Neural progenitor cell (in vitro differentiated cells): ENCODE measurements at regions not wholly inside any gene's neighbourhood (a gene's known extent, or its start where the extent isn't known, plus 50 kb on each side); places are given as distances from the start of the nearest gene placed in this dataset. TPM values are rescaled to one million over a fixed set of nuclear protein-coding genes. Genes with fewer than 3 reads are reported as not detected.

Experiments
- DNase-seq: peaks from one replicate; pipeline ENCODE4 v3.0.0-alpha.2; 2016; ENCODE audit warnings: low spot score
- H2AFZ ChIP-seq: fragments of 200-600 bp; sonication (generic); replicated peaks from 2 replicates; pipeline ENCODE4 v1.6.1; 2016; ENCODE audit warnings: antibody characterized with exemption
- H3F3A ChIP-seq: fragments of 200-600 bp; sonication (generic); 2 replicates; pipeline ENCODE4 v1.6.1; 2016; ENCODE audit warnings: antibody characterized with exemption, low read depth
- H3K27ac ChIP-seq: fragments of 200-600 bp; sonication (generic); 2 replicates; pipeline ENCODE4 v1.5.1; 2016; ENCODE audit warnings: mild to moderate bottlenecking
- H3K27me3 ChIP-seq: fragments of 200-600 bp; sonication (generic); 2 replicates; pipeline ENCODE4 v1.6.1; 2016; ENCODE audit warnings: mild to moderate bottlenecking, moderate library complexity
- H3K36me3 ChIP-seq: fragments of 200-600 bp; sonication (generic); 2 replicates; pipeline ENCODE4 v1.5.1; 2016
- H3K4me1 ChIP-seq: fragments of 200-600 bp; sonication (generic); 2 replicates; pipeline ENCODE4 v1.6.1; 2016; ENCODE audit warnings: mixed run types
- H3K4me2 ChIP-seq: fragments of 200-600 bp; sonication (generic); 2 replicates; pipeline ENCODE4 v1.6.1; 2016
- H3K4me3 ChIP-seq: fragments of 200-600 bp; sonication (generic); 2 replicates; pipeline ENCODE4 v1.5.1; 2016
- H3K79me2 ChIP-seq: fragments of 200-600 bp; sonication (generic); 2 replicates; pipeline ENCODE4 v1.6.1; 2016; ENCODE audit warnings: low read depth
- H3K9ac ChIP-seq: fragments of 200-600 bp; sonication (generic); 2 replicates; pipeline ENCODE4 v1.6.1; 2016
- H3K9me3 ChIP-seq: fragments of 200-600 bp; sonication (generic); 2 replicates; pipeline ENCODE4 v1.5.1; 2016; ENCODE audit warnings: low read depth
- H4K20me1 ChIP-seq: fragments of 200-600 bp; sonication (generic); 2 replicates; pipeline ENCODE4 v1.6.1; 2016; ENCODE audit warnings: low read depth
- H3K27ac Mint-ChIP-seq: 3 replicates; pipeline ENCODE4 v1.8.0; 2021; ENCODE audit warnings: mixed read lengths
- H3K27me3 Mint-ChIP-seq: 2 replicates; pipeline ENCODE4 v1.8.0; 2022; ENCODE audit warnings: low read depth, mild to moderate bottlenecking, inconsistent platforms, moderate library complexity, mixed read lengths; ENCODE audit not compliant: insufficient read depth
- H3K36me3 Mint-ChIP-seq: 3 replicates; pipeline ENCODE4 v1.8.0; 2021; ENCODE audit warnings: mixed read lengths
- H3K4me1 Mint-ChIP-seq: 3 replicates; pipeline ENCODE4 v1.8.0; 2021; ENCODE audit warnings: mixed read lengths
- H3K4me3 Mint-ChIP-seq: 3 replicates; pipeline ENCODE4 v1.8.0; 2021; ENCODE audit warnings: mild to moderate bottlenecking, moderate library complexity, mixed read lengths
- H3K9me3 Mint-ChIP-seq: 3 replicates; pipeline ENCODE4 v1.8.0; 2020; ENCODE audit warnings: mixed read lengths
- EZH2 ChIP-seq: fragments of 200-600 bp; sonication (generic); IDR thresholded peaks from 2 replicates; pipeline ENCODE4 v1.6.1; 2017; ENCODE audit warnings: antibody characterized with exemption, mild to moderate bottlenecking, moderate library complexity
- EZH2phosphoT487 ChIP-seq: fragments of 200-600 bp; sonication (generic); IDR thresholded peaks from 2 replicates; pipeline ENCODE4 v1.6.1; 2017; ENCODE audit warnings: antibody characterized with exemption
- small RNA-seq: library from RNA; depleted of rRNA; stranded (forward); fragments of <200 nt; gene quantifications from one replicate; pipeline ENCODE3, GENCODE V24; 2015
- TF ChIP-seq, protein P1 (sequence below): fragments of 200-600 bp; sonication (generic); IDR thresholded peaks from 2 replicates; pipeline ENCODE4 v1.5.1; 2017; ENCODE audit warnings: antibody characterized with exemption, mild to moderate bottlenecking

DNA sequence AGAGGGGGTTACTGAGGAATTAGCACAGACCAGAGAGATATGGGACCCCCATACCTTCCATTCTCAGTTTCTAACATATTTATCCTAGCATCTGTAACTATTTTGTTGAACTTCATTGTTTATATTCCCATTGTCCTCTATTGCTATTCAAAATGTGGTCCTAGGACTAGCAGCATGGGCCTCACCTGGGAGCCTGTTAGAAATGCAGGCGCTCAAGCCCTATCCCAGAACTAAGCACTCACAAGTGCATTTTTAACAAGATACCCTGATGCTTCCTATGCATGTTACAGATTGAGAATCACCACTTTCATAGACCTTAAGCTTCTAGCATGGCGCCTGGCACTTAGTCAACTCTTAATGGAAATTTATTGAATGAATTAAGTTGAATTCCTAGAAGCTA lies 58.3 kb upstream of the TDRD3 start:
- H3K27me3 Mint-ChIP-seq = peaks cover 6% of the 10 kb centered on the region
- Histone ChIP-seq H3K4me2 (no peak overlapping the region), H3F3A (no peaks in the 10 kb centered on the region), H3K27ac (no peak overlapping the region), H3K9ac (no peak overlapping the region), H3K79me2 (no peaks in the 10 kb centered on the region), H2AFZ (peak overlapping the region; percentile 13), H3K4me3 (no peak overlapping the region), H3K36me3 (no peaks in the 10 kb centered on the region), H3K4me1 (no peaks in the 10 kb centered on the region), H3K9me3 (no peaks in the 10 kb centered on the region), H4K20me1 (no peaks in the 10 kb centered on the region), H3K27me3 (no peaks in the 10 kb centered on the region)
- no peak for DNase-seq
- H3K4me3 Mint-ChIP-seq = no peak overlapping the region
- TF ChIP-seq EZH2phosphoT487 (no peak), EZH2 (no peak)
- TF ChIP-seq, protein P1, sequence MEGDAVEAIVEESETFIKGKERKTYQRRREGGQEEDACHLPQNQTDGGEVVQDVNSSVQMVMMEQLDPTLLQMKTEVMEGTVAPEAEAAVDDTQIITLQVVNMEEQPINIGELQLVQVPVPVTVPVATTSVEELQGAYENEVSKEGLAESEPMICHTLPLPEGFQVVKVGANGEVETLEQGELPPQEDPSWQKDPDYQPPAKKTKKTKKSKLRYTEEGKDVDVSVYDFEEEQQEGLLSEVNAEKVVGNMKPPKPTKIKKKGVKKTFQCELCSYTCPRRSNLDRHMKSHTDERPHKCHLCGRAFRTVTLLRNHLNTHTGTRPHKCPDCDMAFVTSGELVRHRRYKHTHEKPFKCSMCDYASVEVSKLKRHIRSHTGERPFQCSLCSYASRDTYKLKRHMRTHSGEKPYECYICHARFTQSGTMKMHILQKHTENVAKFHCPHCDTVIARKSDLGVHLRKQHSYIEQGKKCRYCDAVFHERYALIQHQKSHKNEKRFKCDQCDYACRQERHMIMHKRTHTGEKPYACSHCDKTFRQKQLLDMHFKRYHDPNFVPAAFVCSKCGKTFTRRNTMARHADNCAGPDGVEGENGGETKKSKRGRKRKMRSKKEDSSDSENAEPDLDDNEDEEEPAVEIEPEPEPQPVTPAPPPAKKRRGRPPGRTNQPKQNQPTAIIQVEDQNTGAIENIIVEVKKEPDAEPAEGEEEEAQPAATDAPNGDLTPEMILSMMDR = no peak
- no peaks in the 10 kb centered on the region for H3K36me3 Mint-ChIP-seq
- no peaks in the 10 kb centered on the region for H3K4me1 Mint-ChIP-seq
- no peaks in the 10 kb centered on the region for H3K9me3 Mint-ChIP-seq
- no peak overlapping the region for H3K27ac Mint-ChIP-seq

DNA sequence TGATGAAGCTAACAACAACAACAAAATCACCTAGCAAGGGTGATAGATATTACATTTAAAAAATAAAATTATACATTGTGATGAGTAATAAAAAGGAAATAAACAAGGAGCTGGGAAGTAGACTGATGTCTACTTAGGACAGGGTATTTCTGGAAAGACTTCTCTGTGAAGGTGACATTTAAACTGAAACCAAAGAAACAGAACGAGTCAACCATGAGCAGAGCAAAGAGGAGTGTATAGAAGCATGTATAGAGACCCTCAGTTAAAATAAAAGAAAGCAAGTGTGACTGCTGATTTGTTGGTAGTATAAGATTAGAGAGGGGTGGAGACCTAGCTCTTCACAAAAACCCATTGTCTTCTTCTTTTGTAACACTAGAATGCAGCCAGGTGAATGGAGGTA lies 53.0 kb upstream of the TDRD3 start:
- no peak overlapping the region for H3K4me2 ChIP-seq
- Mint-ChIP-seq H3K4me3 (no peak overlapping the region), H3K36me3 (no peaks in the 10 kb centered on the region), H3K9me3 (no peaks in the 10 kb centered on the region), H3K27ac (no peak overlapping the region), H3K27me3 (peaks cover 9% of the 10 kb centered on the region), H3K4me1 (peaks cover 11% of the 10 kb centered on the region)
- no peaks in the 10 kb centered on the region for H3K9me3 ChIP-seq
- peaks cover 12% of the 10 kb centered on the region for H3K4me1 ChIP-seq
- no peaks in the 10 kb centered on the region for H4K20me1 ChIP-seq
- H3K9ac ChIP-seq = no peak overlapping the region
- no peaks in the 10 kb centered on the region for H3K27me3 ChIP-seq
- peak overlapping the region; percentile 13 for H2AFZ ChIP-seq
- DNase-seq = no peak
- no peak overlapping the region for H3K27ac ChIP-seq
- no peaks in the 10 kb centered on the region for H3K36me3 ChIP-seq
- H3K79me2 ChIP-seq = no peaks in the 10 kb centered on the region
- H3F3A ChIP-seq = peaks cover 9% of the 10 kb centered on the region
- TF ChIP-seq, protein P1 = no peak
- TF ChIP-seq EZH2phosphoT487 (no peak), EZH2 (no peak)
- no peak overlapping the region for H3K4me3 ChIP-seq

DNA sequence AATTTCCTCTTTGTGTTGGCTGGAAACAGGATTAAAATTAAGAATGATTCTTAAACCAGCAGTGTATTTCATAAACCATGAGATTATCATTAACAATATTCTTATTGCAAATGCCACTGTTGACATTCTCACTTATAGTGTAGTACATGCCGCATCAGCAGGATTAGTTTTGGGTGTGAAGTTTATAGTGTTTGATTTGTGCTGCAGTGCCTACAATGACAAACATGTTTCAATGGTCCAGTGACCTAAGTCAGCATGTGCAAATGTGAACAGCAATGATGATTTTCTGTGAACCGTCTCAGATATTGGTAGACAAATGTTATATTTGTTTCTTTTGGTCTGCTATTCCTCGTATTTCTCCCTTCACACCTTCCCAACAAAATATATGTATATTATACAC lies 49.8 kb upstream of the TDRD3 start:
- no peak overlapping the region for H3K4me3 ChIP-seq
- Mint-ChIP-seq H3K9me3 (no peaks in the 10 kb centered on the region), H3K4me1 (peaks cover 11% of the 10 kb centered on the region), H3K4me3 (no peak overlapping the region), H3K27ac (no peak overlapping the region), H3K27me3 (peaks cover 8% of the 10 kb centered on the region), H3K36me3 (no peaks in the 10 kb centered on the region)
- H3K9me3 ChIP-seq = no peaks in the 10 kb centered on the region
- H3K4me2 ChIP-seq = no peak overlapping the region
- TF ChIP-seq, protein P1 = no peak
- TF ChIP-seq EZH2phosphoT487 = no peak
- no peak for TF ChIP-seq EZH2
- DNase-seq = no peak
- no peaks in the 10 kb centered on the region for H4K20me1 ChIP-seq
- no peak overlapping the region for H3K9ac ChIP-seq
- H3K4me1 ChIP-seq = peaks cover 12% of the 10 kb centered on the region
- no peaks in the 10 kb centered on the region for H3K79me2 ChIP-seq
- no peaks in the 10 kb centered on the region for H3K36me3 ChIP-seq
- no peaks in the 10 kb centered on the region for H3K27me3 ChIP-seq
- H3K27ac ChIP-seq = no peak overlapping the region
- peaks cover 9% of the 10 kb centered on the region for H3F3A ChIP-seq
- H2AFZ ChIP-seq = no peak overlapping the region

Small RNA genes lying in the stretch of these regions (small RNA-seq; reads per million reads assigned to genes)
- not detected for gene AL359920.1
